Mesenchymal stem cell (in vitro differentiated cells and primary cell): ENCODE measurements at regions not wholly inside any gene's neighbourhood (a gene's known extent, or its start where the extent isn't known, plus 50 kb on each side); places are given as distances from the start of the nearest gene placed in this dataset.

Experiments
- DNase-seq: peaks from one replicate; pipeline ENCODE4 v3.0.0-alpha.2; 2013
- H2AFZ ChIP-seq: one replicate; pipeline ENCODE4 v1.6.1; 2013; ENCODE audit warnings: low read depth, mild to moderate bottlenecking, control low read depth, inconsistent platforms, low read length, moderate library complexity
- H2AK5ac ChIP-seq: 2 replicates; pipeline ENCODE4 v1.6.1; 2013; ENCODE audit warnings: low read length, moderate library complexity, mild to moderate bottlenecking, inconsistent platforms; ENCODE audit not compliant: severe bottlenecking
- H2BK120ac ChIP-seq: one replicate; pipeline ENCODE4 v1.6.1; 2013; ENCODE audit warnings: low read depth, mild to moderate bottlenecking, inconsistent platforms, low read length, moderate library complexity
- H2BK12ac ChIP-seq, 2 experiments: one replicate each; pipeline ENCODE4 v1.6.1; 2013; ENCODE audit warnings: inconsistent platforms in 2 of 2, low read length in 2 of 2, mild to moderate bottlenecking in 2 of 2, moderate library complexity in 2 of 2, control low read depth in 1 of 2
- H2BK15ac ChIP-seq: one replicate; pipeline ENCODE4 v1.6.1; 2013; ENCODE audit warnings: mild to moderate bottlenecking, low read depth, inconsistent platforms; ENCODE audit not compliant: poor library complexity, severe bottlenecking
- H2BK5ac ChIP-seq: 2 replicates; pipeline ENCODE4 v1.6.1; 2013; ENCODE audit warnings: low read depth, mild to moderate bottlenecking, low read length, control low read depth, inconsistent platforms; ENCODE audit not compliant: poor library complexity, severe bottlenecking
- H3K14ac ChIP-seq, 2 experiments: one replicate each; pipeline ENCODE4 v1.6.1; 2013; ENCODE audit warnings: inconsistent platforms in 2 of 2, low read length in 2 of 2, control low read depth in 1 of 2, mild to moderate bottlenecking in 1 of 2, moderate library complexity in 1 of 2
- H3K18ac ChIP-seq, 2 experiments: one replicate each; pipeline ENCODE4 v1.6.1; 2013; ENCODE audit warnings: inconsistent platforms in 2 of 2, low read length in 2 of 2, control low read depth in 1 of 2, low read depth in 1 of 2, mild to moderate bottlenecking in 1 of 2
- H3K23ac ChIP-seq, 2 experiments: one replicate each; pipeline ENCODE4 v1.6.1; 2013; ENCODE audit warnings: inconsistent platforms in 2 of 2, low read length in 2 of 2, mild to moderate bottlenecking in 2 of 2, moderate library complexity in 2 of 2, control low read depth in 1 of 2
- H3K27ac ChIP-seq: 2 replicates; pipeline ENCODE4 v1.5.1; 2013; ENCODE audit warnings: mild to moderate bottlenecking, moderate library complexity, low read length, control low read depth, inconsistent platforms; ENCODE audit not compliant: poor library complexity, severe bottlenecking
- H3K27me3 ChIP-seq, 2 experiments: 2 replicates each; pipeline versions ENCODE4 v1.6.1 to v1.7.0; 2013; ENCODE audit warnings: low read length in 2 of 2, mild to moderate bottlenecking in 2 of 2, moderate library complexity in 2 of 2, control low read depth in 1 of 2, inconsistent platforms in 1 of 2; ENCODE audit not compliant: control insufficient read depth in 1 of 2, insufficient read depth in 1 of 2
- H3K36me3 ChIP-seq, 2 experiments: 2 replicates each; pipeline versions ENCODE4 v1.6.1 to v1.7.0; 2013; ENCODE audit warnings: low read length in 2 of 2, control low read depth in 1 of 2, inconsistent platforms in 1 of 2, low read depth in 1 of 2, mild to moderate bottlenecking in 1 of 2; ENCODE audit not compliant: insufficient read depth in 2 of 2, control insufficient read depth in 1 of 2
- H3K4ac ChIP-seq, 2 experiments: one replicate each; pipeline ENCODE4 v1.6.1; 2013; ENCODE audit warnings: inconsistent platforms in 2 of 2, low read length in 2 of 2, mild to moderate bottlenecking in 2 of 2, moderate library complexity in 2 of 2, control low read depth in 1 of 2, low read depth in 1 of 2
- H3K4me1 ChIP-seq: 2 replicates; pipeline ENCODE4 v1.6.1; 2013; ENCODE audit warnings: low read depth, low read length, control low read depth; ENCODE audit not compliant: control insufficient read depth, insufficient read depth
- H3K4me2 ChIP-seq: 2 replicates; pipeline ENCODE4 v1.6.1; 2013; ENCODE audit warnings: low read length, mild to moderate bottlenecking, inconsistent platforms; ENCODE audit not compliant: poor library complexity, severe bottlenecking
- H3K4me3 ChIP-seq, 2 experiments: 2 replicates each; pipeline versions ENCODE4 v1.5.1 to v1.7.0; 2013; ENCODE audit warnings: low read length in 2 of 2, mild to moderate bottlenecking in 2 of 2, control low read depth in 1 of 2, low read depth in 1 of 2; ENCODE audit not compliant: insufficient read depth in 1 of 2
- H3K79me1 ChIP-seq: replicated peaks from 2 replicates; pipeline ENCODE4 v1.6.1; 2013; ENCODE audit warnings: mild to moderate bottlenecking, control low read depth, low read length, inconsistent platforms; ENCODE audit not compliant: poor library complexity, severe bottlenecking
- H3K9ac ChIP-seq: 2 replicates; pipeline ENCODE4 v1.7.0; 2013; ENCODE audit warnings: mild to moderate bottlenecking, low read length, moderate library complexity
- H3K9me3 ChIP-seq: 2 replicates; pipeline ENCODE4 v1.7.0; 2013; ENCODE audit warnings: mild to moderate bottlenecking, low read length; ENCODE audit not compliant: control insufficient read depth
- H4K8ac ChIP-seq: one replicate; pipeline ENCODE4 v1.6.1; 2013; ENCODE audit warnings: inconsistent platforms, mild to moderate bottlenecking, low read length, moderate library complexity
- H4K91ac ChIP-seq: one replicate; pipeline ENCODE4 v1.6.1; 2013; ENCODE audit warnings: mild to moderate bottlenecking, low read length, inconsistent platforms
- WGBS: methylation state at CpG from one replicate; pipeline ENCODE4 v1.1.7; 2013; ENCODE audit warnings: mixed read lengths; 5-methylcytosine and 5-hydroxymethylcytosine counted together

GRCh38 chr11:115928811-115929210 is 424.6 kb upstream of the CADM1 start:
- DNase-seq: no peak
- H2BK15ac ChIP-seq: no peak overlapping the region
- no peak overlapping the region for H3K23ac ChIP-seq
- H2AFZ ChIP-seq: no peak overlapping the region
- H3K14ac ChIP-seq: no peak overlapping the region
- H3K4ac ChIP-seq: no peak overlapping the region
- no peaks in the 10 kb centered on the region for H3K79me1 ChIP-seq
- H3K4me2 ChIP-seq: no peak overlapping the region
- WGBS: 91% methylated on average over 2 of the region's 2 CpGs
- no peak overlapping the region for H2BK12ac ChIP-seq
- H4K8ac ChIP-seq: no peak overlapping the region
- H2BK5ac ChIP-seq: no peak overlapping the region
- H3K4me1 ChIP-seq: peaks cover 17% of the 10 kb centered on the region
- no peak overlapping the region for H3K4me3 ChIP-seq
- no peak overlapping the region for H3K9ac ChIP-seq
- peaks cover 0 to 68% of the 10 kb centered on the region in 2 experiments for H3K27me3 ChIP-seq
- no peak overlapping the region for H3K27ac ChIP-seq
- H3K18ac ChIP-seq: no peak overlapping the region
- H4K91ac ChIP-seq: no peak overlapping the region
- H2BK120ac ChIP-seq: no peak overlapping the region
- H3K36me3 ChIP-seq: no peaks in the 10 kb centered on the region
- H3K9me3 ChIP-seq: no peaks in the 10 kb centered on the region
- H2AK5ac ChIP-seq: no peak overlapping the region

DNA sequence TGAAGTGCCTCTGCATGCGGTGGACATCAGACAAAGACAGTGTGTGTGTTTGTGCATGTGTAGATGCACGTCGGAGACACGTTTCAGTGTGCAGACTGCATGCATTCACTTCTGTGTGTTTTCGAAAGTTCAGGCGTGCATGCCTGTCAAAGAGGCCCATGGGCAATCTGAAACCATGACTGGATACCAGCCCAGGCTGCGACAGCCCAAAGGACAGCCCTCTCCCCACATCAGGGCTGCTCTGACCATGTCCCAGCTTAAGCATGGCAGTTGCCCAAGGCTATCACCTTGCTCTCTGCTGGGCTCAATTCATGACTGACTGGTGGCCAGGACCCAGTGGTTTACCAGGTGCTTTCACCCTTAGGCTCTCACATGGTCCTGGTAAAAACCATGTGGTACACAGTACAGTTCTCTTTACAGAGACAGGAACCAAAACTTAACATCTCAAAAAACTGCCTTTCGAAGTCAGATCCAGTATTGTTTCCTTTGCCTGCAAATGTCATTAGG is 423.7 kb upstream of the CADM1 start:
- Histone ChIP-seq H3K18ac (no peak overlapping the region), H3K27me3 (peaks cover 0 to 58% of the 10 kb centered on the region in 2 experiments), H3K14ac (no peak overlapping the region), H3K79me1 (no peaks in the 10 kb centered on the region), H3K4ac (no peak overlapping the region), H3K4me2 (no peak overlapping the region), H3K4me3 (no peak overlapping the region), H2BK15ac (no peak overlapping the region), H4K8ac (no peak overlapping the region), H3K36me3 (no peaks in the 10 kb centered on the region), H2AK5ac (no peak overlapping the region), H3K27ac (no peak overlapping the region), H3K9me3 (no peaks in the 10 kb centered on the region), H2BK12ac (no peak overlapping the region), H2AFZ (no peak overlapping the region), H3K4me1 (peaks cover 17% of the 10 kb centered on the region), H2BK120ac (no peak overlapping the region), H4K91ac (no peak overlapping the region), H3K9ac (no peak overlapping the region), H3K23ac (no peak overlapping the region), H2BK5ac (no peak overlapping the region)
- WGBS: 78% methylated on average over 8 of the region's 8 CpGs
- no peak for DNase-seq

DNA sequence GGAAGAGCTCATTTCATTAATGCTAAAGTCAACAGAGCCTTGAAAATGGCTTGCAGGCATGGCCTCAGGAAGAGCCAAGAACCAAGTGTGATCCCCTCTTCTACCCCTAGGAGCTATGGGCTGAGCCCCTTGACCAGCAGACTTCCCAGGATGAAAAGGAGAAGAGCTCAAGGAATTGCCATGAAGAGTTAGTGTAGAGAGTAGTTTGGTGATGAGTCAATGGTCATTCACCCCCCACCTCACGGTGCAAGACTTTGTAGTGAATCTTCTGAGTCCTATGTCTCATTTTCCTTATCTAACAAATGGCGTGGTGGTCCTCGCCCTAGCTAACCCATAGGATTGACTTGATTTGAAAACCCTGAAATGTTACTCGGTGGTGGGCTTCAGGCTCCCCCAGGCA is 422.4 kb upstream of the CADM1 start:
- no peak overlapping the region for H3K18ac ChIP-seq
- H2BK15ac ChIP-seq: no peak overlapping the region
- H4K8ac ChIP-seq: no peak overlapping the region
- no peak overlapping the region for H2BK12ac ChIP-seq
- H3K9me3 ChIP-seq: no peaks in the 10 kb centered on the region
- H2AK5ac ChIP-seq: no peak overlapping the region
- H3K4me2 ChIP-seq: no peak overlapping the region
- H3K4me1 ChIP-seq: peaks cover 18% of the 10 kb centered on the region
- H4K91ac ChIP-seq: no peak overlapping the region
- 84% methylated on average over 4 of the region's 4 CpGs for WGBS
- no peak overlapping the region for H3K4ac ChIP-seq
- no peak overlapping the region for H3K27ac ChIP-seq
- no peaks in the 10 kb centered on the region for H3K79me1 ChIP-seq
- H3K4me3 ChIP-seq: no peak overlapping the region
- H3K9ac ChIP-seq: no peak overlapping the region
- peaks cover 0 to 54% of the 10 kb centered on the region in 2 experiments for H3K27me3 ChIP-seq
- no peak overlapping the region for H2AFZ ChIP-seq
- no peaks in the 10 kb centered on the region for H3K36me3 ChIP-seq
- no peak overlapping the region for H2BK5ac ChIP-seq
- H3K14ac ChIP-seq: no peak overlapping the region
- DNase-seq: no peak
- H3K23ac ChIP-seq: no peak overlapping the region
- H2BK120ac ChIP-seq: no peak overlapping the region

GRCh38 chr11:115926138-115926537 is 421.9 kb upstream of the CADM1 start:
- peaks cover 0 to 54% of the 10 kb centered on the region in 2 experiments for H3K27me3 ChIP-seq
- H3K36me3 ChIP-seq: no peaks in the 10 kb centered on the region
- H3K14ac ChIP-seq: no peak overlapping the region
- H3K79me1 ChIP-seq: no peaks in the 10 kb centered on the region
- no peak overlapping the region for H2BK5ac ChIP-seq
- H3K27ac ChIP-seq: no peak overlapping the region
- H2BK12ac ChIP-seq: no peak overlapping the region
- H3K9ac ChIP-seq: no peak overlapping the region
- H3K9me3 ChIP-seq: no peaks in the 10 kb centered on the region
- 77% methylated on average over 5 of the region's 5 CpGs for WGBS
- DNase-seq: no peak
- H3K4me1 ChIP-seq: peaks cover 17% of the 10 kb centered on the region
- H3K18ac ChIP-seq: no peak overlapping the region
- no peak overlapping the region for H3K4ac ChIP-seq
- no peak overlapping the region for H2AFZ ChIP-seq
- H3K4me2 ChIP-seq: no peak overlapping the region
- H3K4me3 ChIP-seq: no peak overlapping the region
- no peak overlapping the region for H3K23ac ChIP-seq
- no peak overlapping the region for H2BK120ac ChIP-seq
- no peak overlapping the region for H4K8ac ChIP-seq
- no peak overlapping the region for H4K91ac ChIP-seq
- H2BK15ac ChIP-seq: no peak overlapping the region
- no peak overlapping the region for H2AK5ac ChIP-seq
